GM19351 (cell line): ENCODE measurements at regions not wholly inside any gene's neighbourhood (a gene's known extent, or its start where the extent isn't known, plus 50 kb on each side); places are given as distances from the start of the nearest gene placed in this dataset.
"Not testable (repeated sequence)": the region's sequence is repeated elsewhere in the genome, so short reads cannot be mapped to it uniquely, and the experiment has no call there.

Experiments used
- ATAC-seq: cut with Tn5 transposase; IDR thresholded peaks from one replicate; pipeline ENCODE4 v1.9.1; 2021; ENCODE audit warnings: mild to moderate bottlenecking, moderate library complexity; ENCODE audit not compliant: unreplicated experiment

DNA sequence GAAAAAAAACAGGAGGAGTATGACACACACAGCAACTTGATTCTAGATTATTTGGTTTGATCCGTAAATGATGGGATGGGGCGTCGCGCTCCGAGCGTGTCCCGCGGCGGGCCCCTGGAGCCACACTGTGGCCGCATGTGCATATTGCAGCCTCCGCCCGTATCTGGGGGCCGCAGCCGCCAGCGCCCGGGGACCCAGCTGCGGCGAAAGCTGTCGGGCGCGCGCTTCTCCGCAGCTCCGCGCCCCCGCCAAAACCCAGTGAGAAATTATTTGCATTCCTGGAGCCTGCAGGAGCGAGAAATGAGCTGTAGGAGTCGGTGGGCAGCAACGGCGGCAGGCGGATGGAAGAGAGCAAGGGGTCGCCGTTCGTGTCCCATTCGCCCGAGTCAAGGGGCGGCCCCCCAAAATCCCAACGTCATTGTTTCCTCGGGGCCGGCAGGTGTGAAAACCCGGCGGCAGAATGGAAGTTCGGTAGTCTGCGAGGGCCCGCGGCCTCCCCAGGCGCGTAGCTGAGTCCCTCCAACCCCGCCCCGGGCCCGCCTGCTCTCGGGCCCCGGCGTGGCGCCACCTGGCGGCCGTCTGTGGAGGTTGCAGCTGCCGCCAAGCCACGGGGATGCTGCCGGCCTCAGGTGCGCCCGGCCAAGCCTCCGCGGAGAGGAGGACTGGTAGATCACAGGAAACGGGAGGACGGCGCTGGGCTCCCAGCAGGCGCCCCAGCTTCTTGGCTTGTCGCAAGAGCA is 86.8 kb downstream of the FAM72B start:
- peak; percentile 94 for ATAC-seq

DNA sequence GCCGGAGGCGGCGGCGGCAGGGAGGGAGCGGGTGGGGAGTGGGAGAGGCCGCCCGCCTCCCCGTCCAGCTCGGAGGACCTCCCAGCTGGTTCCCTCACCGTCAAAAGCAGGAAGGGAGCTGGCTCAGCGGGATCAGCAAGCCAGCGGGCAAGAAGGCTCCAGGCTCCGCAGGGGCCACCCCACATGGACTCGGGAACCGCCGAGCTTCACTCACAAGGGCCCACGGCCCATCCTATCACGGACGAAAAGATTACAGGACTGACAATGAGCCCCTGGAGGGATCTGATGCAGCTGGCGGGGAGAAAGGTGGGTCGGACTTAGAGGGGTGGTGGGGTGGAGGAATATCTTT is 86.3 kb downstream of the FAM72B start:
- not testable (repeated sequence) for ATAC-seq

DNA sequence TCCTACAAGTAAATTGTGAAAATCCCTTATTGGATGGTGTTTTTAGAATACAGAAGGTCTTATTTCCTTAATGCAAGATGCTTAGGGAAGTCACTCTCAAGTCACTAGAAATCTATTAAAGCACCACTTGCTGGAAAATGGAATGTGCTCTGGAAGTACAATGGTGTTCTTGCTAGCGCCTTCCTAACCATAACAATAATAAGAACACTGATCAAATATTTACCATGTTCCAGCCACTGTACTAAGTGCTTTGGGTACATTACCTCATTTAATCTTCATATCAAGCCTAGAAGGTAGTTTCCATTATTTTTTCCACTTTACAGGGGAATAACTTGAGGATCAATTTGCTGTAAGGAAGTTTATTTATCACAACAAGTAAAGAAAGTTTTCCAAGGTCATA is 75.1 kb downstream of the FAM72B start:
- ATAC-seq, result not testable (repeated sequence)

DNA sequence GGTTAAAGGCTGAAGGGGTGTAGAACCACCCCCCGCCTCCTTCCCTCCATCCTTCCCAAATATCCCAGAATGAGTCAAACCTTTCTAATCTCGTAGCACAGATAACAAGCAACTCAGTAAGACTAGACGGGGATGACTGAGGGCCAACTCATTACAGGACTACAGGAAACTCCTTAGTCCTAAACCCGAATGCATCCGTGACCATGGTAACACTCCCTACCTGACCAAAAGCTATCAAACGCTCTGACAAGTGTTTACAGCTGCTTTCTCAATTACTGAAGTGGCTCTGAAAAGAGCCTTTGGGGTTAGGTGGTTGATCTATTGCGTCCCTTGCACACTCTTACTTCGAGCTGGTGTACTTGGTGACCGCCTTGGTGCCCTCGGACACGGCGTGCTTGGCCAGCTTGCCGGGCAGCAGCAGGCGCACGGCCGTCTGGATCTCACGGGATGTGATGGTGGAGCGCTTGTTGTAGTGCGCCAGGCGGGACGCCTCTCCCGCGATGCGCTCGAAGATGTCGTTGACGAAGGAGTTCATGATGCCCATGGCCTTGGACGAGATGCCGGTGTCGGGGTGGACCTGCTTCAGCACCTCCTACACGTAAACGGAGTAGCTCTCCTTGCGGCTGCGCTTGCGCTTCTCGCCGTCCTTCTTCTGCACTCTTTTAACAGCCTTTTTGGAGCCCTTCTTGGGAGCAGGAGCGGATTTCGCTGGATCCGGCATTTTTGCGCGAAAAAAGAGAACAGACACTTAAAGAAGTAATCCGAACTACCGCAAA is 67.4 kb downstream of the FAM72B start:
- not testable (repeated sequence) for ATAC-seq

DNA sequence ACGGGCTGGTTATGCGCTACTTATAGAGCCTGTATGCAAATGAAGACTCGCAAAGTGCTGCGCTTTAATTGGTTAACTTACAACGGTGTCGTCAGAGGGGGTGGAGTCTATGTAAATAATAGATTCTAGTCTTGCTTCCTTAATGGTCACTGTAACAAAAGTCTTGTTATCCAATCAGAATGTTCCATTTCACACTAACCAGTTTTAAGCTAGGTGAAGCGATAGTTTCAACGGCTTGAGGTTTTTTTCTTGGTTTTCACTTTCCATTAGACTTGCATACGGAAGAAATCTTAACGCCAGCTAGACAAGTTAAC is 66.9 kb downstream of the FAM72B start:
- not testable (repeated sequence) for ATAC-seq

- not testable (repeated sequence) for ATAC-seq
Observed at GRCh38 chr1:121117622-121118479, 66.3 kb downstream of the FAM72B start.
